Nephron progenitor cell (in vitro differentiated cells): ENCODE measurements at regions not wholly inside any gene's neighbourhood (a gene's known extent, or its start where the extent isn't known, plus 50 kb on each side); places are given as distances from the start of the nearest gene placed in this dataset.

Experiments used
- DNase-seq: peaks from one replicate; pipeline ENCODE4 v3.0.0; 2021
- H3K27ac Mint-ChIP-seq: 2 replicates; pipeline ENCODE4 v1.8.0; 2021; ENCODE audit warnings: mild to moderate bottlenecking, moderate library complexity, mixed read lengths
- H3K27me3 Mint-ChIP-seq: 2 replicates; pipeline ENCODE4 v1.8.0; 2021; ENCODE audit warnings: mild to moderate bottlenecking, low read depth, mixed read lengths; ENCODE audit not compliant: poor library complexity
- H3K36me3 Mint-ChIP-seq: 2 replicates; pipeline ENCODE4 v1.8.0; 2021; ENCODE audit warnings: low read depth, mixed read lengths
- H3K4me1 Mint-ChIP-seq: 2 replicates; pipeline ENCODE4 v1.8.0; 2021; ENCODE audit warnings: mixed read lengths
- H3K4me3 Mint-ChIP-seq: 2 replicates; pipeline ENCODE4 v1.8.0; 2021; ENCODE audit warnings: mild to moderate bottlenecking, moderate library complexity, mixed read lengths
- H3K9me3 Mint-ChIP-seq: 2 replicates; pipeline ENCODE4 v1.8.0; 2021; ENCODE audit warnings: mild to moderate bottlenecking, moderate library complexity, mixed read lengths
- CTCF ChIP-seq: fragments of 200-600 bp; sonication (generic); IDR thresholded peaks from 2 replicates; pipeline ENCODE4 v1.5.0; 2021; ENCODE audit warnings: antibody characterized with exemption

GRCh38 chr5:90338712-90339372, 70.7 kb downstream of the CETN3 start:
- no peak overlapping the region for H3K4me3 Mint-ChIP-seq
- H3K27me3 Mint-ChIP-seq = no peaks in the 10 kb centered on the region
- no peaks in the 10 kb centered on the region for H3K36me3 Mint-ChIP-seq
- no peak for TF ChIP-seq CTCF
- no peak overlapping the region for H3K27ac Mint-ChIP-seq
- H3K4me1 Mint-ChIP-seq = no peaks in the 10 kb centered on the region
- DNase-seq = no peak
- H3K9me3 Mint-ChIP-seq = no peaks in the 10 kb centered on the region

- DNase-seq = no peak
- no peak overlapping the region for H3K4me3 Mint-ChIP-seq
- H3K9me3 Mint-ChIP-seq = no peaks in the 10 kb centered on the region
- H3K27me3 Mint-ChIP-seq = no peaks in the 10 kb centered on the region
- no peak overlapping the region for H3K27ac Mint-ChIP-seq
- no peaks in the 10 kb centered on the region for H3K4me1 Mint-ChIP-seq
- H3K36me3 Mint-ChIP-seq = no peaks in the 10 kb centered on the region
- TF ChIP-seq CTCF = no peak
These were observed 72.0 kb downstream of the CETN3 start for GRCh38 chr5:90337449-90338052.

- H3K9me3 Mint-ChIP-seq = no peaks in the 10 kb centered on the region
- no peaks in the 10 kb centered on the region for H3K27me3 Mint-ChIP-seq
- no peak for TF ChIP-seq CTCF
- no peak overlapping the region for H3K27ac Mint-ChIP-seq
- DNase-seq = no peak
- H3K36me3 Mint-ChIP-seq = no peaks in the 10 kb centered on the region
- H3K4me1 Mint-ChIP-seq = no peaks in the 10 kb centered on the region
- no peak overlapping the region for H3K4me3 Mint-ChIP-seq
These were observed 72.8 kb downstream of the CETN3 start for GRCh38 chr5:90336752-90337151.

GRCh38 chr5:90334741-90335140, 74.8 kb downstream of the CETN3 start:
- Mint-ChIP-seq H3K4me1 (no peaks in the 10 kb centered on the region), H3K27me3 (no peaks in the 10 kb centered on the region), H3K27ac (no peak overlapping the region), H3K9me3 (no peaks in the 10 kb centered on the region), H3K4me3 (no peak overlapping the region), H3K36me3 (no peaks in the 10 kb centered on the region)
- TF ChIP-seq CTCF = no peak
- no peak for DNase-seq

DNA sequence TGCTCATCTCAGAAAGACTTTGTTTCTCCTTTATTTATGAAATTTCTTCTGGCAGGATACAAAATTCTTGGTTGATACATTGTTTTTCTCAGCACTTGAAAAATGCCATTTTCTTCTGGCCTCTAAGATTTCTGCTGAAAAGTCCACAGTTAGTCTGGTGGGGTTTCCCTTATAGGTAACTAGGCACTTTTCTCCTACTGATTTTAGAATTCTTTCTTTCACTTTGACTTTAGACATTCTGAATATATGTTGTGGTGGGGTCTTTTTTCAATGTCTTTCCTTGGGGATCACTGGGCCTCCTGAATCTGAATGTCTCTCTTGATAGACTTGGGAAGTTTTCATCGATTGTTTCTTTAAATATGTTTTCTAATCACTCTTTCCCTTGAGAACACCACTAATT, 79.6 kb downstream of the CETN3 start:
- H3K9me3 Mint-ChIP-seq = no peaks in the 10 kb centered on the region

More for the DNA sequence above, 79.6 kb downstream of the CETN3 start:
- H3K27ac Mint-ChIP-seq = no peak overlapping the region
- no peaks in the 10 kb centered on the region for H3K27me3 Mint-ChIP-seq
- no peaks in the 10 kb centered on the region for H3K36me3 Mint-ChIP-seq
- H3K4me1 Mint-ChIP-seq = no peaks in the 10 kb centered on the region
- DNase-seq = no peak
- no peak for TF ChIP-seq CTCF
- no peak overlapping the region for H3K4me3 Mint-ChIP-seq
